Activated CD8-positive, alpha-beta T cell treated with anti-CD3 and anti-CD28 coated beads for 36 hours (primary cell): ENCODE measurements at regions not wholly inside any gene's neighbourhood (a gene's known extent, or its start where the extent isn't known, plus 50 kb on each side); places are given as distances from the start of the nearest gene placed in this dataset.

ENCODE experiments used
- ATAC-seq: fragments of 200-7000 bp; cut with Tn5 transposase; one replicate; pipeline ENCODE4 v1.10.0; 2021; ENCODE audit warnings: mild to moderate bottlenecking, moderate library complexity
- CTCF ChIA-PET: fragments of 350-600 bp; sonication (Branson Sonifier 250); formaldehyde crosslinking; loops from one replicate; lab custom pipeline; 2021; ENCODE audit warnings: antibody characterized with exemption; lab: Charles Lee
- POLR2A ChIA-PET: fragments of 350-600 bp; sonication (Branson Sonifier 250); formaldehyde crosslinking; loops from one replicate; lab custom pipeline; 2021; ENCODE audit warnings: antibody characterized with exemption; lab: Charles Lee
- DNase-seq: peaks from one replicate; pipeline ENCODE4 v3.0.0-alpha.2; 2020
- H3K27ac Mint-ChIP-seq: one replicate; pipeline ENCODE4 v1.8.0; 2021; ENCODE audit warnings: mild to moderate bottlenecking, mixed read lengths
- H3K27me3 Mint-ChIP-seq: one replicate; pipeline ENCODE4 v1.8.0; 2021; ENCODE audit warnings: mixed read lengths
- H3K36me3 Mint-ChIP-seq: one replicate; pipeline ENCODE4 v1.8.0; 2021; ENCODE audit warnings: low read depth, mixed read lengths
- H3K4me1 Mint-ChIP-seq: one replicate; pipeline ENCODE4 v1.8.0; 2021; ENCODE audit warnings: low read depth, mixed read lengths
- H3K4me3 Mint-ChIP-seq: one replicate; pipeline ENCODE4 v1.8.0; 2021; ENCODE audit warnings: mild to moderate bottlenecking, moderate library complexity, mixed read lengths
- H3K9me3 Mint-ChIP-seq: one replicate; pipeline ENCODE4 v1.8.0; 2021; ENCODE audit warnings: mixed read lengths
- CTCF ChIP-seq: fragments of 200-600 bp; IDR thresholded peaks from one replicate; pipeline ENCODE4 v1.8.0; 2022; ENCODE audit warnings: antibody characterized with exemption, mild to moderate bottlenecking
- intact Hi-C: fragments of 100-400 bp; cut with micrococcal nuclease; formaldehyde crosslinking; loops from one replicate; pipeline ENCODE4 v1.10.0; 2022

DNA sequence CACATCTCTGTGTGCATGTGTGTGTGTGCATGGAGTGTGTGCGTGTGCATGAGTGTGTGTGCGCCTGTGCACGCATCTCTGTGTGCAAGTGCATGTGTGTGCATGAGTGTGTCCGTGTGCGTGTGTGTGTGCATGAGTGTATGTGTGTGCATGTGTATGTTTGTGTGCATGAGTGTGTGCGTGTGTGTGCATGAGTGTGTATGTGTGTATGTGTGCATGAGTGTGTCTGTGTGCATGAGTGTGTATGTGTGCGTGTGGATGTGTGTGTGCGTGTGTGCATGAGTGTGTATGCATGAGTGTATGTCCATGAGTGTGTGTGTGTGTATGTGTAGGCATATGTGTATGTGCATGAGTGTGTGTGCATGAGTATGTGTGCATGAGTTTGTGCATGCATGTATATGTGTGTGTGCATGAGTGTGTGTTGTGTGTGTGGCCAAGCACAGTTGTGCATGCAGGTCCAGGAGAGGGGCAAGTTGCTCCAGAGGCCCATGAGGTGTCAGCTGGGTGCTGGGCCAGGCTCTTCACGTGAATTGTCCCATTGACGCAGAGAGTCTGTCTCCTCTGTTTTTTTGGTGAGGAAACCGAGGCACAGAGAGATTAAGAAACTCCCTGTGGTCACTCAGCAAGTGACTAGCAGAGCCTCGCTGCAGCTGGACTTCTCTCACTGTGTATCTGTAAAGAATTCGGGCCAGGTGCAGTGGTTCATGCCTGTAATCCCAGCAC, 75.5 kb downstream of the ASB1 start:
- TF ChIP-seq CTCF = no peak
- no peaks in the 10 kb centered on the region for H3K9me3 Mint-ChIP-seq
- ChIA-PET POLR2A (no interaction called here), CTCF (no interaction called here)
- DNase-seq = no peak
- ATAC-seq = no peak
- no peak overlapping the region for H3K4me3 Mint-ChIP-seq
- intact Hi-C loops = no loop called here
- H3K27ac Mint-ChIP-seq = no peak overlapping the region
- H3K27me3 Mint-ChIP-seq = no peaks in the 10 kb centered on the region
- no peaks in the 10 kb centered on the region for H3K4me1 Mint-ChIP-seq
- H3K36me3 Mint-ChIP-seq = no peaks in the 10 kb centered on the region

DNA sequence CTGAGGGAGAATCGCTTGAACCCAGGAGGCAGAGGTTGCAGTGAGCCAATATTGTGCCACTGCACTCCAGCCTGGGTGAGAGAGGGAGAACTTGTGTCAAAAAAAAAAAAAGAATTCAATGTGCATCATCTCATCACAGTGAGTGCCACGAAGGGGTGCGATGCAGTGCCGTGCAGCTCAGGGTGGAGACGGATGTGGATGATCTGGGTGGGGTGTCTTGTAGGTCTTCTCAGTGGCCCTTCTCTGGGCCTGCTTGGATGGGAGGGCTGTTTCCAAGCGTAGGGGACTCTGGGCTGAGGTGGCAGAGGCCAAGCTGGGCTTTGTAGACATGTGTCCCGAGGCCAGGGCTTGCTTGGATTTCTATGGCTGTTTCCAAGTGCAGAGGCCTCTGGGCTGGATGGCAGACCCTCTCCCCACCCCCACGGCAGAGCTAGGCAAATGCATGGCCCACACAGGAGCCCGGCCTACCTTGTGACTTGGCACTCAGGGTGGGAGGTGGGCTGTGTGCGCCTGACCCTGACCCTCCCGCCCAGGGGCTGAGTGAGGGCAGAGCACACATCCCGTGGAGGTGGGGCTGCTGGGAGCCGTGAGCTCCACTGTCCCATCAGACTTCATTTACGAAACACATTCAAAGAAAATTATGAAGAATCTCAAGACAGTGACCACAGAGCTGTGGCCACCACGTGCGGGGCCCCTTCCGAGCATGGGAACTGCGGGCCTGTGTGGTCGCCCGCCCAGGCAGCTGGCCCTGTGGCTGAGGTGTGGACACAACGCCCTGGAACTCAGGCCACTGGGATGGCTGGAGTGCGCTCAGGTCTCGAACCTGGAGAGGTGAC, 76.4 kb downstream of the ASB1 start:
- Mint-ChIP-seq H3K4me3 (no peak overlapping the region), H3K36me3 (no peaks in the 10 kb centered on the region), H3K4me1 (no peaks in the 10 kb centered on the region), H3K9me3 (no peaks in the 10 kb centered on the region), H3K27ac (no peak overlapping the region), H3K27me3 (no peaks in the 10 kb centered on the region)
- intact Hi-C loops = no loop called here
- DNase-seq (no peak), ATAC-seq (no peak)
- ChIA-PET CTCF (no interaction called here), POLR2A (no interaction called here)
- no peak for TF ChIP-seq CTCF

DNA sequence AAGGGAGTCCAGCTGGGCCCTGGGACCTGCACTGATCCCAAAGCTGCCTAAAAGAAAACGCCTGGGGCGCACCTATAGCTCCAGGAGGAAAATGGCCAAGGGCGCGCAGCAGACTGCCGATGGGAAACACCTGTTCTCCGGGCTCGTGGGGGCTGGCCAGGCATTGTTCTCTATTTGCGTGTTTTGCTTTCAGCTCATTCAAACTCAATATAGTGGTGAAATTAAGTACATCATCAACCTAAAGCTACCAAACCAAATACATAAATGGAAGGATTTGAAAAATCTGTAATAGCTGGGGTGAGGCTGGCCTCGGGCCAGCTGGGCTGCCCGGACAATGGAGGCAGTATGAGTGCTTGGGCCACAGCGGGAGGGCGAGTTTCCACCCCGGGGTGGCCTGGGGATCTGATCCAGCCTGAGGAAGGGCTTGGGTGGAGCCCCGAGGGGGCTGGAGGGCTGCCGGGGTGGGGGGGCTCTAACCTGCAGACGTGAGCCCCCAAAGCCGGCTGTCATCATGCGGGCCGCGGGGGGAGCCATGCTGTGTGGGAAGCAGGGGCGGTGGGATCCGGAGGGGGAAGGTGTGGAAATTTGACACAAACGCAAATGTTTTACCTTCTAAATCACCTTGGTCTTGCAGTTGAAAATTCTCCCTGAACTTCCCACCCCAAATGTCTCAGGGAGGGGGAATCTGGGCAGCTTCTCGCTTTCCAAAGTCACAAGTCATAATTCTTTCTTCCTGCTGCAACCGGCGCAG, 77.6 kb downstream of the ASB1 start:
- ChIA-PET CTCF (no interaction called here), POLR2A (no interaction called here)
- TF ChIP-seq CTCF = no peak
- ATAC-seq = no peak
- Mint-ChIP-seq H3K9me3 (no peaks in the 10 kb centered on the region), H3K4me3 (no peak overlapping the region), H3K36me3 (no peaks in the 10 kb centered on the region), H3K4me1 (no peaks in the 10 kb centered on the region), H3K27ac (no peak overlapping the region), H3K27me3 (no peaks in the 10 kb centered on the region)
- intact Hi-C loops = no loop called here
- DNase-seq = no peak

GRCh38 chr2:238505119-238505891, 78.6 kb downstream of the ASB1 start:
- ChIA-PET POLR2A (no interaction called here), CTCF (no interaction called here)
- Mint-ChIP-seq H3K9me3 (no peaks in the 10 kb centered on the region), H3K27ac (no peak overlapping the region), H3K4me1 (no peaks in the 10 kb centered on the region), H3K36me3 (no peaks in the 10 kb centered on the region), H3K27me3 (no peaks in the 10 kb centered on the region), H3K4me3 (no peak overlapping the region)
- peak; percentile 27 for DNase-seq
- intact Hi-C loops = no loop called here
- ATAC-seq = no peak
- no peak for TF ChIP-seq CTCF
